LNCaP clone FGC (cell line): ENCODE measurements at regions not wholly inside any gene's neighbourhood (a gene's known extent, or its start where the extent isn't known, plus 50 kb on each side); places are given as distances from the start of the nearest gene placed in this dataset.

Source experiments
- DNase-seq: peaks from one replicate; pipeline ENCODE4 v3.0.0-alpha.2; 2011; ENCODE audit warnings: low read depth
- H3K4me3 ChIP-seq: 2 replicates; pipeline ENCODE4 v1.5.1; 2011; ENCODE audit warnings: mild to moderate bottlenecking, low read depth, low read length, control low read depth
- TF ChIP-seq, protein P1 (sequence below): IDR thresholded peaks from 2 replicates; pipeline ENCODE4 v1.5.1; 2012; ENCODE audit warnings: mild to moderate bottlenecking; ENCODE audit not compliant: control insufficient read depth, insufficient read depth; ENCODE audit errors: extremely low read depth

GRCh38 chrX:13147147-13147546, 102.7 kb upstream of the FAM9C start:
- H3K4me3 ChIP-seq: no peak overlapping the region
- no peak for DNase-seq
- TF ChIP-seq, protein P1, sequence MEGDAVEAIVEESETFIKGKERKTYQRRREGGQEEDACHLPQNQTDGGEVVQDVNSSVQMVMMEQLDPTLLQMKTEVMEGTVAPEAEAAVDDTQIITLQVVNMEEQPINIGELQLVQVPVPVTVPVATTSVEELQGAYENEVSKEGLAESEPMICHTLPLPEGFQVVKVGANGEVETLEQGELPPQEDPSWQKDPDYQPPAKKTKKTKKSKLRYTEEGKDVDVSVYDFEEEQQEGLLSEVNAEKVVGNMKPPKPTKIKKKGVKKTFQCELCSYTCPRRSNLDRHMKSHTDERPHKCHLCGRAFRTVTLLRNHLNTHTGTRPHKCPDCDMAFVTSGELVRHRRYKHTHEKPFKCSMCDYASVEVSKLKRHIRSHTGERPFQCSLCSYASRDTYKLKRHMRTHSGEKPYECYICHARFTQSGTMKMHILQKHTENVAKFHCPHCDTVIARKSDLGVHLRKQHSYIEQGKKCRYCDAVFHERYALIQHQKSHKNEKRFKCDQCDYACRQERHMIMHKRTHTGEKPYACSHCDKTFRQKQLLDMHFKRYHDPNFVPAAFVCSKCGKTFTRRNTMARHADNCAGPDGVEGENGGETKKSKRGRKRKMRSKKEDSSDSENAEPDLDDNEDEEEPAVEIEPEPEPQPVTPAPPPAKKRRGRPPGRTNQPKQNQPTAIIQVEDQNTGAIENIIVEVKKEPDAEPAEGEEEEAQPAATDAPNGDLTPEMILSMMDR: no peak

DNA sequence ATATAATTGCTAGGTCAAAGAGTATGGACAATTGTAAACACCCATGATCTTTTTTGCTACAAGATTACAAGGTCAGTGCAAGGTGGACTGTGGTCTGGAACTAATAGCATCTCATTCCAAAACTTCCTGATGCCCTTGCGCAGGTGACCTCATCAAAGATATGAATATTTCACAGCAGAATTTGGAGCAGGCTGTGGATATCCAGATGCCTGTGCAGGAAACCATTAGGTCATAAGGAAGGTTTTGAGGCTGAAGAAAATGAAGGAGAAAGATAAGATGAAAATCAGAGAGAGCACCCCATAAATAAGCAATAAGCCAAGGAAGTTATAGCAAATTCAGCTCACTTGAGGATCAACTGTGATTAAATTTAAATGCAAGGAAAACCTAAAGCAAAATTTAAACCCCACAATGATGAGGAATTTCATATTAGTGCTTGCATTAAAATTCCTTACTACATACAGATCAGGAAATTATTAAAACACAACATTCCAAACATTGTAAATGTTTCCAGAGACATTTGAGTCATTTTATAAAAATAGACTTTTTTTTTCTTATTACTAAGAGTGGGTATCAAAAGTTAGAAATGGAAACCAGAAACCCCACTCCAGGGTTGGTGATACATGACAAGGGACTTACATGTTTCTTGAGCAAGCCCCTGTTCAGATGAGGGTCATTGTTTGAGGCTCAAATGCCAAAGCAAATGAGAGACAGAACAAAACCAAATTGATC, 100.7 kb upstream of the FAM9C start:
- no peak for DNase-seq
- no peak overlapping the region for H3K4me3 ChIP-seq
- TF ChIP-seq, protein P1: no peak

GRCh38 chrX:13142891-13143290, 98.5 kb upstream of the FAM9C start:
- no peak overlapping the region for H3K4me3 ChIP-seq
- TF ChIP-seq, protein P1: no peak
- no peak for DNase-seq

- DNase-seq: no peak
Observed at GRCh38 chrX:13140007-13140406, 95.6 kb upstream of the FAM9C start.

GRCh38 chrX:13131396-13132137, 87.1 kb upstream of the FAM9C start:
- TF ChIP-seq, protein P1: no peak
- no peak overlapping the region for H3K4me3 ChIP-seq
- no peak for DNase-seq

More at GRCh38 chrX:13140007-13140406, 95.6 kb upstream of the FAM9C start:
- TF ChIP-seq, protein P1: no peak
- no peak overlapping the region for H3K4me3 ChIP-seq

DNA sequence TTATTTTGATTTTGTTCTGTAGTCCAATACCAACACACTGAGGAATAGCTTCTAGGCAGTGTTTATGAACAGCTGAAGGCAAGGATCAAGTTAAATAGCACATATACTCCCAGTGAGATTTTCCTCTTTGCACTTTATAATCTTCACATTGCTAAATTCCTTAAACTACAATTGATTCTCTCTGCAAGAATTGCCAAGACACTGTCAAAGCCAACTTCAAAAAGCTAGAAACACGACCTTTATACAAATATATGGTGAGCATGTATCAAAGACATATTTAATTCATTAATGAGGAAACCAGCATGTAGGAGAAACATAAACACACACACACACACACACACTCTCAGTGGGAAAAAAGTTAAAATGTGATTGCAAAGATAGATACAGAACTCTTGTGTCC, 86.4 kb upstream of the FAM9C start:
- DNase-seq: no peak
- no peak overlapping the region for H3K4me3 ChIP-seq
- TF ChIP-seq, protein P1: no peak
